ENCODE measurements at regions not wholly inside any gene's neighbourhood (a gene's known extent, or its start where the extent isn't known, plus 50 kb on each side); places are given as distances from the start of the nearest gene placed in this dataset.

GRCh38 chr6:51268666-51269065, 450.0 kb downstream of the TFAP2B start:
- TF ChIP-seq CTCF (IDR thresholded peaks at IDR 0.05; ENCODE audit: unreplicated experiment in 3 of 3): no peak
- Mint-ChIP-seq H3K4me1 (peaks cover 12% of the 10 kb centered on the region), H3K27ac (no peak overlapping the region), H3K9me3 (no peaks in the 10 kb centered on the region), H3K36me3 (ENCODE audit: low read depth) (no peaks in the 10 kb centered on the region), H3K27me3 (ENCODE audit: low read depth) (peaks cover 3% of the 10 kb centered on the region), H3K4me3 (no peak overlapping the region)

- H3K4me3 Mint-ChIP-seq: no peak overlapping the region
- H3K27ac Mint-ChIP-seq: no peak overlapping the region
- H3K4me1 Mint-ChIP-seq: peaks cover 14% of the 10 kb centered on the region
- no peak for TF ChIP-seq CTCF (IDR thresholded peaks at IDR 0.05; ENCODE audit: unreplicated experiment in 3 of 3)
- H3K9me3 Mint-ChIP-seq: no peaks in the 10 kb centered on the region
- H3K27me3 Mint-ChIP-seq (ENCODE audit: low read depth): peaks cover 3% of the 10 kb centered on the region
- no peaks in the 10 kb centered on the region for H3K36me3 Mint-ChIP-seq (ENCODE audit: low read depth)
These were observed 451.2 kb downstream of the TFAP2B start for GRCh38 chr6:51269876-51270275.

- Mint-ChIP-seq H3K36me3 (ENCODE audit: low read depth) (no peaks in the 10 kb centered on the region), H3K9me3 (no peaks in the 10 kb centered on the region), H3K4me1 (peaks cover 12% of the 10 kb centered on the region), H3K27ac (no peak overlapping the region), H3K27me3 (ENCODE audit: low read depth) (peaks cover 3% of the 10 kb centered on the region), H3K4me3 (no peak overlapping the region)
- no peak for TF ChIP-seq CTCF (IDR thresholded peaks at IDR 0.05; ENCODE audit: unreplicated experiment in 3 of 3)
These were observed 452.9 kb downstream of the TFAP2B start for GRCh38 chr6:51271615-51272014.

GRCh38 chr6:51273228-51273961, 454.7 kb downstream of the TFAP2B start:
- H3K4me3 Mint-ChIP-seq: no peak overlapping the region
- H3K4me1 Mint-ChIP-seq: peaks cover 9% of the 10 kb centered on the region
- no peaks in the 10 kb centered on the region for H3K36me3 Mint-ChIP-seq (ENCODE audit: low read depth)
- peak overlapping the region in 1 of 3 experiments; percentile 14 for H3K27ac Mint-ChIP-seq
- no peak for TF ChIP-seq CTCF (IDR thresholded peaks at IDR 0.05; ENCODE audit: unreplicated experiment in 3 of 3)
- H3K9me3 Mint-ChIP-seq: no peaks in the 10 kb centered on the region
- H3K27me3 Mint-ChIP-seq (ENCODE audit: low read depth): no peaks in the 10 kb centered on the region

- no peak overlapping the region for H3K27ac Mint-ChIP-seq
- H3K9me3 Mint-ChIP-seq: no peaks in the 10 kb centered on the region
- H3K4me3 Mint-ChIP-seq: no peak overlapping the region
- no peak for TF ChIP-seq CTCF (IDR thresholded peaks at IDR 0.05; ENCODE audit: unreplicated experiment in 3 of 3)
- H3K4me1 Mint-ChIP-seq: peaks cover 9% of the 10 kb centered on the region
- no peaks in the 10 kb centered on the region for H3K36me3 Mint-ChIP-seq (ENCODE audit: low read depth)
- H3K27me3 Mint-ChIP-seq (ENCODE audit: low read depth): no peaks in the 10 kb centered on the region
These were observed 458.8 kb downstream of the TFAP2B start for GRCh38 chr6:51277474-51277873.

- H3K36me3 Mint-ChIP-seq (ENCODE audit: low read depth): no peaks in the 10 kb centered on the region
- no peaks in the 10 kb centered on the region for H3K27me3 Mint-ChIP-seq (ENCODE audit: low read depth)
- no peak overlapping the region for H3K4me3 Mint-ChIP-seq
- no peaks in the 10 kb centered on the region for H3K4me1 Mint-ChIP-seq
- H3K27ac Mint-ChIP-seq: no peak overlapping the region
- no peak for TF ChIP-seq CTCF (IDR thresholded peaks at IDR 0.05; ENCODE audit: unreplicated experiment in 3 of 3)
- no peaks in the 10 kb centered on the region for H3K9me3 Mint-ChIP-seq
These were observed 463.4 kb downstream of the TFAP2B start for GRCh38 chr6:51282026-51282425.

Measured in nephron (organoid).